NCI-H69 (cell line): ENCODE measurements at regions not wholly inside any gene's neighbourhood (a gene's known extent, or its start where the extent isn't known, plus 50 kb on each side); places are given as distances from the start of the nearest gene placed in this dataset.
A peak's percentile ranks its signal among the peaks of the same experiment; 100 is the strongest.

Source experiments
- DNase-seq: peaks from one replicate; lab custom pipeline; 2025; lab: John Stamatoyannopoulos, UW

GRCh38 chr18:30527226-30527625, 515.3 kb downstream of the DSC3 start:
- no peak for DNase-seq

GRCh38 chr18:30522288-30522929, 520.1 kb downstream of the DSC3 start:
- DNase-seq, result no peak

- DNase-seq, result no peak
Observed at GRCh38 chr18:30514059-30514458, 528.5 kb downstream of the DSC3 start.

GRCh38 chr18:30512872-30513271, 529.7 kb downstream of the DSC3 start:
- DNase-seq, result no peak

- no peak for DNase-seq
Observed at GRCh38 chr18:30510882-30511281, 531.7 kb downstream of the DSC3 start.

GRCh38 chr18:30501594-30501993, 540.9 kb downstream of the DSC3 start:
- DNase-seq, result no peak

- no peak for DNase-seq
Observed at GRCh38 chr18:30500240-30500945, 542.1 kb downstream of the DSC3 start.

GRCh38 chr18:30499721-30500120, 542.8 kb downstream of the DSC3 start:
- DNase-seq, result no peak

GRCh38 chr18:30492552-30493129, 549.9 kb downstream of the DSC3 start:
- DNase-seq, result no peak

- no peak for DNase-seq
Observed at GRCh38 chr18:30491815-30492551, 550.6 kb downstream of the DSC3 start.

- DNase-seq, result peak; percentile 34
Observed at GRCh38 chr18:30489890-30490643, 552.5 kb downstream of the DSC3 start.

GRCh38 chr18:30487962-30488361, 554.6 kb downstream of the DSC3 start:
- DNase-seq, result no peak

- DNase-seq, result no peak
Observed at GRCh38 chr18:30486856-30487255, 555.7 kb downstream of the DSC3 start.

GRCh38 chr18:30485078-30485477, 557.5 kb downstream of the DSC3 start:
- DNase-seq, result no peak

- DNase-seq, result no peak
Observed at GRCh38 chr18:30481871-30482270, 560.7 kb downstream of the DSC3 start.

- no peak for DNase-seq
Observed at GRCh38 chr18:30469091-30469490, 573.5 kb downstream of the DSC3 start.

- no peak for DNase-seq
Observed at GRCh38 chr18:30465096-30465495, 577.4 kb downstream of the DSC3 start.

- DNase-seq, result no peak
Observed at GRCh38 chr18:30457156-30457555, 585.4 kb downstream of the DSC3 start.

- no peak for DNase-seq
Observed at GRCh38 chr18:30455741-30456140, 586.8 kb downstream of the DSC3 start.

- DNase-seq, result no peak
Observed at GRCh38 chr18:30454920-30455319, 587.6 kb downstream of the DSC3 start.

- DNase-seq, result no peak
Observed at GRCh38 chr18:30451981-30452380, 590.6 kb downstream of the DSC3 start.

GRCh38 chr18:30450927-30451326, 591.6 kb downstream of the DSC3 start:
- DNase-seq, result no peak
